ENCODE measurements at regions not wholly inside any gene's neighbourhood (a gene's known extent, or its start where the extent isn't known, plus 50 kb on each side); places are given as distances from the start of the nearest gene placed in this dataset.

GRCh38 chr7:131848033-131848432, 291.6 kb upstream of the PODXL start:
- in situ Hi-C loops (cut with HindIII; ENCODE audit: low sequenced_read_pairs), result no loop called here

GRCh38 chr7:131845573-131846314, 289.3 kb upstream of the PODXL start:
- no peak overlapping the region for H3K4me3 ChIP-seq (ENCODE audit: low read depth, low read length)
- TF ChIP-seq CTCF (IDR thresholded peaks at IDR 0.05; ENCODE audit: low read depth, low read length), result no peak
- in situ Hi-C loops (cut with HindIII; ENCODE audit: low sequenced_read_pairs), result no loop called here
- no peak for DNase-seq (ENCODE audit: low read depth, low spot score)

More at GRCh38 chr7:131848033-131848432, 291.6 kb upstream of the PODXL start:
- DNase-seq (ENCODE audit: low read depth, low spot score), result no peak
- no peak overlapping the region for H3K4me3 ChIP-seq (ENCODE audit: low read depth, low read length)
- no peak for TF ChIP-seq CTCF (IDR thresholded peaks at IDR 0.05; ENCODE audit: low read depth, low read length)

GRCh38 chr7:131844369-131844768, 287.9 kb upstream of the PODXL start:
- TF ChIP-seq CTCF (IDR thresholded peaks at IDR 0.05; ENCODE audit: low read depth, low read length), result no peak
- no peak overlapping the region for H3K4me3 ChIP-seq (ENCODE audit: low read depth, low read length)
- DNase-seq (ENCODE audit: low read depth, low spot score), result no peak
- in situ Hi-C loops (cut with HindIII; ENCODE audit: low sequenced_read_pairs), result no loop called here

- no peak overlapping the region for H3K4me3 ChIP-seq (ENCODE audit: low read depth, low read length)
- TF ChIP-seq CTCF (IDR thresholded peaks at IDR 0.05; ENCODE audit: low read depth, low read length), result no peak
- peak; percentile 11 for DNase-seq (ENCODE audit: low read depth, low spot score)
- in situ Hi-C loops (cut with HindIII; ENCODE audit: low sequenced_read_pairs), result no loop called here
Measured at GRCh38 chr7:131843898-131844331, 287.5 kb upstream of the PODXL start.

GRCh38 chr7:131839967-131840690, 283.7 kb upstream of the PODXL start:
- no peak overlapping the region for H3K4me3 ChIP-seq (ENCODE audit: low read depth, low read length)
- in situ Hi-C loops (cut with HindIII; ENCODE audit: low sequenced_read_pairs), result no loop called here
- no peak for DNase-seq (ENCODE audit: low read depth, low spot score)
- TF ChIP-seq CTCF (IDR thresholded peaks at IDR 0.05; ENCODE audit: low read depth, low read length), result no peak

- in situ Hi-C loops (cut with HindIII; ENCODE audit: low sequenced_read_pairs), result no loop called here
- TF ChIP-seq CTCF (IDR thresholded peaks at IDR 0.05; ENCODE audit: low read depth, low read length), result no peak
- DNase-seq (ENCODE audit: low read depth, low spot score), result no peak
- H3K4me3 ChIP-seq (ENCODE audit: low read depth, low read length), result no peak overlapping the region
Measured at GRCh38 chr7:131836733-131837132, 280.3 kb upstream of the PODXL start.
